H9 (cell line): ENCODE measurements at regions not wholly inside any gene's neighbourhood (a gene's known extent, or its start where the extent isn't known, plus 50 kb on each side); places are given as distances from the start of the nearest gene placed in this dataset.

Experiments
- DNase-seq: peaks from one replicate; pipeline ENCODE4 v3.0.0-alpha.2; 2017
- H2AFZ ChIP-seq: one replicate; pipeline ENCODE4 v1.6.1; 2013; ENCODE audit warnings: mild to moderate bottlenecking, low read length, control low read depth, moderate library complexity
- H2AK5ac ChIP-seq: 2 replicates; pipeline ENCODE4 v1.6.1; 2013; ENCODE audit warnings: low read length, control low read depth, mixed read lengths; ENCODE audit not compliant: insufficient read length
- H2BK120ac ChIP-seq: one replicate; pipeline ENCODE4 v1.6.1; 2013; ENCODE audit warnings: low read depth, mild to moderate bottlenecking, low read length, control low read depth, inconsistent platforms; ENCODE audit not compliant: poor library complexity, severe bottlenecking
- H2BK12ac ChIP-seq: 2 replicates; pipeline ENCODE4 v1.6.1; 2013; ENCODE audit warnings: low read length, control low read depth, mixed read lengths, low read depth; ENCODE audit not compliant: insufficient read length
- H2BK15ac ChIP-seq: 2 replicates; pipeline ENCODE4 v1.6.1; 2013; ENCODE audit warnings: low read depth, low read length, control low read depth
- H2BK20ac ChIP-seq: one replicate; pipeline ENCODE4 v1.6.1; 2013; ENCODE audit warnings: low read depth, mild to moderate bottlenecking, low read length, control low read depth, inconsistent platforms; ENCODE audit not compliant: poor library complexity, severe bottlenecking
- H2BK5ac ChIP-seq: 2 replicates; pipeline ENCODE4 v1.6.1; 2013; ENCODE audit warnings: low read length, control low read depth, mixed read lengths; ENCODE audit not compliant: insufficient read length
- H3K14ac ChIP-seq: 2 replicates; pipeline ENCODE4 v1.6.1; 2013; ENCODE audit warnings: low read length, control low read depth; ENCODE audit not compliant: insufficient read depth
- H3K18ac ChIP-seq: 2 replicates; pipeline ENCODE4 v1.6.1; 2013; ENCODE audit warnings: low read depth, mild to moderate bottlenecking, mixed read lengths, low read length, control low read depth; ENCODE audit not compliant: insufficient read length
- H3K23ac ChIP-seq: 2 replicates; pipeline ENCODE4 v1.6.1; 2013; ENCODE audit warnings: low read length, control low read depth, mixed read lengths, low read depth; ENCODE audit not compliant: insufficient read length
- H3K23me2 ChIP-seq: 2 replicates; pipeline ENCODE4 v1.6.1; 2013; ENCODE audit warnings: low read depth, mild to moderate bottlenecking, mixed read lengths, low read length, control low read depth; ENCODE audit not compliant: insufficient read length, poor library complexity, severe bottlenecking
- H3K27ac ChIP-seq: 2 replicates; pipeline ENCODE4 v1.5.1; 2013; ENCODE audit warnings: low read length, control low read depth, mixed read lengths, low read depth; ENCODE audit not compliant: insufficient read length
- H3K27me3 ChIP-seq: 2 replicates; pipeline ENCODE4 v1.6.1; 2013; ENCODE audit warnings: low read length, control low read depth, inconsistent platforms; ENCODE audit not compliant: insufficient read depth
- H3K4ac ChIP-seq: 2 replicates; pipeline ENCODE4 v1.6.1; 2013; ENCODE audit warnings: low read depth, mild to moderate bottlenecking, control low read depth, inconsistent platforms, low read length, moderate library complexity
- H3K4me1 ChIP-seq: 2 replicates; pipeline ENCODE4 v1.6.1; 2013; ENCODE audit warnings: low read length, control low read depth, inconsistent platforms; ENCODE audit not compliant: insufficient read depth
- H3K4me2 ChIP-seq: 2 replicates; pipeline ENCODE4 v1.6.1; 2013; ENCODE audit warnings: low read length, control low read depth, mixed read lengths; ENCODE audit not compliant: insufficient read length, insufficient read depth
- H3K56ac ChIP-seq: 2 replicates; pipeline ENCODE4 v1.6.1; 2013; ENCODE audit warnings: low read depth, mild to moderate bottlenecking, mixed read lengths, low read length, control low read depth; ENCODE audit not compliant: insufficient read length
- H3K79me1 ChIP-seq: 2 replicates; pipeline ENCODE4 v1.6.1; 2013; ENCODE audit warnings: low read depth, mild to moderate bottlenecking, moderate library complexity, low read length, control low read depth, inconsistent platforms; ENCODE audit not compliant: insufficient read depth, poor library complexity, severe bottlenecking
- H3K79me2 ChIP-seq: 2 replicates; pipeline ENCODE4 v1.6.1; 2013; ENCODE audit warnings: low read length, control low read depth, inconsistent platforms; ENCODE audit not compliant: insufficient read depth
- H3K9ac ChIP-seq: 2 replicates; pipeline ENCODE4 v1.6.1; 2013; ENCODE audit warnings: low read length, control low read depth, mixed read lengths; ENCODE audit not compliant: insufficient read length; ENCODE audit errors: extremely low read depth
- H3K9me3 ChIP-seq: one replicate; pipeline ENCODE4 v1.6.1; 2013; ENCODE audit warnings: low read depth, low read length, inconsistent platforms; ENCODE audit not compliant: control insufficient read depth
- H3T11ph ChIP-seq: one replicate; pipeline ENCODE4 v1.6.1; 2013; ENCODE audit warnings: mild to moderate bottlenecking, low read length, control low read depth, inconsistent platforms
- H4K20me1 ChIP-seq: one replicate; pipeline ENCODE4 v1.6.1; 2013; ENCODE audit not compliant: control insufficient read depth, insufficient read length, insufficient read depth
- H4K5ac ChIP-seq: 2 replicates; pipeline ENCODE4 v1.6.1; 2013; ENCODE audit warnings: low read depth, mild to moderate bottlenecking, mixed read lengths, low read length, control low read depth; ENCODE audit not compliant: insufficient read length
- H4K8ac ChIP-seq: replicated peaks from 2 replicates; pipeline ENCODE4 v1.6.1; 2013; ENCODE audit warnings: low read length, control low read depth, mixed read lengths, low read depth; ENCODE audit not compliant: insufficient read length
- H4K91ac ChIP-seq: 2 replicates; pipeline ENCODE4 v1.6.1; 2013; ENCODE audit warnings: low read depth, mild to moderate bottlenecking, moderate library complexity, mixed read lengths, low read length, control low read depth; ENCODE audit not compliant: insufficient read length
- H3K27ac Mint-ChIP-seq, 3 experiments: 2 replicates in 2 of 3; 3 replicates in 1 of 3; pipeline ENCODE4 v1.8.0; 2020 to 2021; ENCODE audit warnings: mixed read lengths in 3 of 3, mild to moderate bottlenecking in 1 of 3, moderate library complexity in 1 of 3
- H3K27me3 Mint-ChIP-seq: 2 replicates; pipeline ENCODE4 v1.8.0; 2021; ENCODE audit warnings: low read depth, mild to moderate bottlenecking, moderate library complexity, mixed read lengths
- H3K36me3 Mint-ChIP-seq, 3 experiments: 2 replicates in 2 of 3; 3 replicates in 1 of 3; pipeline ENCODE4 v1.8.0; 2020 to 2021; ENCODE audit warnings: low read depth in 3 of 3, mixed read lengths in 3 of 3; ENCODE audit not compliant: insufficient read depth in 1 of 3
- H3K4me1 Mint-ChIP-seq, 2 experiments: 2 replicates each; pipeline ENCODE4 v1.8.0; 2020; ENCODE audit warnings: mixed read lengths in 2 of 2
- H3K4me3 Mint-ChIP-seq, 2 experiments: 2 replicates in 1 of 2; 3 replicates in 1 of 2; pipeline ENCODE4 v1.8.0; 2020 to 2021; ENCODE audit warnings: mild to moderate bottlenecking in 2 of 2, mixed read lengths in 2 of 2, moderate library complexity in 1 of 2
- H3K9me3 Mint-ChIP-seq, 2 experiments: 2 replicates in 1 of 2; 3 replicates in 1 of 2; pipeline ENCODE4 v1.8.0; 2020; ENCODE audit warnings: mild to moderate bottlenecking in 2 of 2, mixed read lengths in 2 of 2, moderate library complexity in 1 of 2
- CTCF ChIP-seq: fragments of 200-600 bp; sonication (generic); conservative IDR thresholded peaks from 3 replicates; pipeline ENCODE4 v1.8.0; 2021; ENCODE audit warnings: antibody characterized with exemption, mild to moderate bottlenecking
- WGBS: extraction: QIAGEN DNeasy Blood & Tissue Kit; methylation state at CpG from one replicate; pipeline ENCODE4 v1.1.7; 2013; ENCODE audit warnings: missing lambda C conversion rate, low lambda C conversion rate, mixed read lengths; ENCODE audit not compliant: insufficient read length; ENCODE audit errors: extremely low coverage; 5-methylcytosine and 5-hydroxymethylcytosine counted together

DNA sequence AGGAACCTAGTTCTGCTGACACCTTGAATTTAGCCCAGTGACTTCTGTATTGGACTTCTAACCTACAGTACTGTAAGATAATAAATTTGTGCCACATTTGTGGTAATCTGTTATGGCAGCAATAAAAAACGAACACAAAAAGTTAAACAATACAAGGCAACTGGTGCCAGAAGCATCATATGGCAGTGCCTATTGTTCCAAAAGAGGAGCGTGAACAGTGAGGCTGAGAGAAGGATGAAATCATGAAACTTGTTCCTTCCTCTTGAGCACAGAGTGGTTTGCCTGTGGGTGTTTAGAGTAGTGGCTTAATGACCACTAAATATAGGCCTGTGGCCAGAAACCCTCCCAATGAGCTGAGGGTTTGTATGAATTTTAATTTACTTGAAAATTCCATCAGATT, 69.7 kb upstream of the PGRMC2 start:
- Histone ChIP-seq H4K91ac (no peak overlapping the region), H3K79me1 (no peaks in the 10 kb centered on the region), H3K4me2 (no peak overlapping the region), H4K8ac (no peak overlapping the region), H2BK20ac (no peak overlapping the region), H3K23ac (no peak overlapping the region), H2BK12ac (no peak overlapping the region), H3K27me3 (no peaks in the 10 kb centered on the region), H3K23me2 (no peaks in the 10 kb centered on the region), H3K79me2 (no peaks in the 10 kb centered on the region), H4K5ac (no peak overlapping the region), H2BK15ac (no peak overlapping the region), H2BK120ac (no peak overlapping the region), H3K18ac (no peak overlapping the region), H4K20me1 (no peaks in the 10 kb centered on the region), H3T11ph (no peak overlapping the region), H3K14ac (no peak overlapping the region), H3K4ac (no peak overlapping the region), H3K4me1 (no peaks in the 10 kb centered on the region; the same call in 1 of the 2 replicates), H2AK5ac (no peak overlapping the region), H3K9me3 (no peaks in the 10 kb centered on the region), H2AFZ (no peak overlapping the region), H2BK5ac (no peak overlapping the region), H3K9ac (no peak overlapping the region), H3K27ac (no peak overlapping the region), H3K56ac (no peak overlapping the region)
- peaks cover 15 to 18% of the 10 kb centered on the region in 2 experiments for H3K4me1 Mint-ChIP-seq
- peaks cover 2 to 9% (median 4%) of the 10 kb centered on the region in 3 experiments; a peak in 5 of 7 replicates for H3K36me3 Mint-ChIP-seq
- H3K27ac Mint-ChIP-seq = no peak overlapping the region
- H3K9me3 Mint-ChIP-seq = peaks cover 0 to 4% of the 10 kb centered on the region in 2 experiments; a peak in 2 of 5 replicates
- H3K4me3 Mint-ChIP-seq = no peak overlapping the region
- no CpG with 5 or more reads among the region's 2 CpGs for WGBS
- no peaks in the 10 kb centered on the region for H3K27me3 Mint-ChIP-seq
- no peak for DNase-seq
- TF ChIP-seq CTCF = no peak
